KG1 (cell line): ENCODE measurements at regions not wholly inside any gene's neighbourhood (a gene's known extent, or its start where the extent isn't known, plus 50 kb on each side); places are given as distances from the start of the nearest gene placed in this dataset.
"Not testable (repeated sequence)": the region's sequence is repeated elsewhere in the genome, so short reads cannot be mapped to it uniquely, and the experiment has no call there.

ENCODE experiments used
- DNase-seq: peaks from one replicate; lab custom pipeline; 2025; lab: John Stamatoyannopoulos, UW

DNA sequence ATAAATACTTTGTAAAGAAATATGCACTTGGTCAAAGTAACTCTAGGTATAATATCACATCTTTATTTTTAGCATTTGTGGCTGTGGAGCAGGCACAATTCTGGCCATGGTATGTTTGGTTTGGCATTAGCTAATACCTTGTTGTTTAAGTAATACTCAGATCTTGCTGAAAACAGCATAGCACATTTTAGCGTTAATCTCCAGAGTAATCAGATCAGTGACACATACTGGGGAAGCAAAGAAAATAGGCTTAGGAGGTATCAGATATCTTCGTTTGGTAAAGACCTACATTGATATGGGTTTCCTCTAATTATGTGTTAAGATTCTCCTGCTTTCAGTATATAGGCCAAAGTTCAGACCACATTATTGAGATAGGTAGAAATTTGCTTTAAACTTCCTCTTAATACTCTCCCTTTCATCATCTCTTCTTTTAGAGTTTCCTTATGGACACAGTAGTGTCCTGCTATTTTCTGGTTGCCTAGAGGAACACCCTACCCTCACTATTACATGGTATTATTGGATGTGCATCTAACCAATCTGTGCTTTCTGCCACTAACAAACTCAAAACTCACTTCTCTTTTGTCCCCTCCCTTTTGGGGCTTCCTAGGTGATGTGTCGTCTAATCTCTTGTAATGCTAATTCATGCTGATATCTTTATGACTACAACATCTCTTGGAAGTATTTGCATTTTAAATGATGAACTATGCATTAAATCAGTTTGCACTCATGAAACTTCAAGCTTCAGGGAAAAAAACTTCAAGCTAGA, 437.3 kb upstream of the ADAMTSL1 start:
- DNase-seq, result no peak

DNA sequence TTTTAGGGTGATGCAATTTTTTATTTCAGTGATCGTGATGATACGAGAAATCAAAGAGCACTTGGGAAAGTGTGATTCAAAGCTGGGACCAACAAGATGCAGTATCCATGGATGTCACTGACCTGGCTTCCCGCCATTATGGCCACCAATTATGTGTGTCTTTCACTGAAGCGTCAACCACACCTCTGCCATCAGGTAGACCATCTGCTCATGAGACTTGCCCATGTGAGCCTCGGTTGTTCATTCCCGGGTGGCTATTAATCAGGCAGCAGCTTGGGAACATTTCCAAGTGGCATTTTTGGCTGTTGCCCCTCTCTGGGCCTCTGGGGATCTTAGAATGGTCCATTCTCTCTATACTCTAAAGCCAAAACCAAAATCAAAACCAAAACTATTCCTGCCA, 436.0 kb upstream of the ADAMTSL1 start:
- DNase-seq, result no peak

DNA sequence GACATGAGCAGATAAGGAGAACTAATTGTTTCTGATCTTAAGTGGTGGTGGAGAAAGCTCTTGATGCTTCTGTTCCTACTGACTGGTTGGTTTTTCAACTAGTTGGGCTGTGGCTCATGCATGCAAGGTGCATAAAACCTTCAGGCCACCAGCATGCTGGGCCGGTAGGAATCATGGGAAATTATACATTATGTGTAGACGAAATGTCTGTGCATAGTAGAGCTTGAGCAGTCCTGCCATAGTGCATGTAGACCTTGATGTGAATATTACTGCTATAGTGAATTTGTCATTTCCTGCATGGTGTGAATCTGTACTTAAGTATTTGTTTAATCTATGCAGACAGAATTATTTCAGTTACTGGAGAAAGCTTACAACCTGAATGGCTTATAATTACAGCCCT, 433.6 kb upstream of the ADAMTSL1 start:
- DNase-seq, result no peak

DNA sequence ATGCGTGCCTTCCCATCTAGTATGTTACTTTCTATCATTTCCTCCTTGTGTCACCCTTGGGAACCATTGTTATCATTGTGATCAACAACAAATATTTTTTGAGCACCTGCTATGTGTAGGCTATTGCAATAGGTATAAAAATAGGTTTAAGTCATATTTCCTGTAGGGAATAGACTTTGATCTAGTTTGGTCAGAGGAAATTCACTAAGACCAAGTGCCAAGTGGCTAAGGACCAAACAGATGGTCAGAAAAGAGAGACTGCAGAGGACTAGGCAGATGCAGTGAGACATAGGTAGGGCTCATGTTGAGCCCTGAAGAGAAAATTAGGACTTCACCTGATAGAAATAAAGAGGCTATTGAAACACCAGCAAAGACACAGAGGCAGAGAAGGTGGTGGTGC, 430.0 kb upstream of the ADAMTSL1 start:
- DNase-seq, result no peak

DNA sequence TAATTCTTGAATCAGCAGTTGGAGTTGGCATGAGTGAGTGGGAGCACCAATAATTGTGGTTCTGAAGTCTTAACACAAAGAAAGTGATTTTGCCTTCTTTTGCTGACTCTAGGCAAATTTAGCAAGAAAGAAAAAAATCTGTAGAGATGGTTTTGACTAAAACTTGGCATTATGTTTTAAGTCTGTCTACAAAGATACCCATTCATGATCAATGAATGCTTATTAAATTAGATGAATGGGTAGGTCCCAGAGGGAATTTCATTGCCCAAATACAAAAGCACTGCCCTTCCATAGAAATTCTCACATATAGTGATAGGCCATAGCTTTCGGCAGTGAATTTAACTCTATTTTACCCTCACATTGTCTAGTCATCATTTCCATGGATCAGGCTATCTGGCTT, 428.6 kb upstream of the ADAMTSL1 start:
- DNase-seq, result no peak

DNA sequence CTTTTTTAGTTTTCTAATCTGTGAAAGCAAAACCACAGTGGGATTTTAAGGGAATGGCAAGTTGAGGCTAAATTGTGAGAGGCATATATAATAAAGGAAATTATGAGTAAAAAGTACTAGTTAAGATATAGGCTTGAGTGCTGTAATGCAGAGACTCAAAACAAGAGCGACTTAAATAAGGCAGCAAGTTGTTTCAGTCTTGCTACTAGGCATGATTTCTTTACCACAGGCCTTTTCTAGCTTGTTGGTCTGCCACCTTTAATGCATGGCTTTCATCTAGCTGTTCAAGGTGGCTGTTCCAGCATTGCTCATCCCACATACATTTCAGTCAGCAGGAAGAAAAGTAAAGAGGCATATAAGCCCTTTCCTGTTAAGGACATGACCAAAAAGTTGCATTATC, 427.9 kb upstream of the ADAMTSL1 start:
- no peak for DNase-seq

DNA sequence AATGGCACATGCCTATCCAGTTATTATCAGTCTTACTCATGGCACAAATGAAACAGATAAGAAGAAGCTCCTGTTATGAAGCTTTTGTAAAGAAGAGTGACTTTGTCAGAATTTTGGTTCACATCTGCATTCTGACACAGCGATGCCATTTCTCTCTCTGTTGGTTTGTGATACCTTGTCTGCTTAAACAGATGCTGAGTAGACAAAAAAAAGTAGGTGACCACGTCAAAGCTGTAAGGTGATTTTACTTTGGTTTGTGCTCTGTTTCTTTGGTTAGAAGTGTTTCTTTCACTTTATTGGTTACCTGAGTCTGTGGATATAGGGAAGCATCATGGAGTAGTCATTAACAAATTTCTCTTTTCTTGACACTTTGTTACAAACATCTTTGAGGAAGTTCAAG, 422.3 kb upstream of the ADAMTSL1 start:
- DNase-seq, result no peak

DNA sequence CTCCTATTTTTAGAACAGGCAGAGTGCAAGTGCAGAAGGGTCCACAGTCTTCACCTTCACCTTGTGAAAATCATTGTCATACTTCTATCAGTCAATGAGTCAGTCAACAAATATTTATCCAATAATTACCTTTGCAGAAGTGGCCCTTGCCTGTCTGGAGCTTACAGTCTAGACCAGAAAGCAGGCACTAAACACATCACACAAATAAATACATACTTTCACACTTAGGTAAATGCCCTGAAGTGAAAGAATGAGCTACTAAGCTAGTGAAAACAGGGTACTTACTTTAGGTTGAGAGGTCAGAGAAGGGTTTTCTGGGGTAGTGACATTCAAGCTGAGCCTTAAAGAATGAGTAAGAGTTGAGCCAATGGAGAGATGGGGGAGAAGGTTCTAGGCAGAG, 421.9 kb upstream of the ADAMTSL1 start:
- DNase-seq, result no peak

DNA sequence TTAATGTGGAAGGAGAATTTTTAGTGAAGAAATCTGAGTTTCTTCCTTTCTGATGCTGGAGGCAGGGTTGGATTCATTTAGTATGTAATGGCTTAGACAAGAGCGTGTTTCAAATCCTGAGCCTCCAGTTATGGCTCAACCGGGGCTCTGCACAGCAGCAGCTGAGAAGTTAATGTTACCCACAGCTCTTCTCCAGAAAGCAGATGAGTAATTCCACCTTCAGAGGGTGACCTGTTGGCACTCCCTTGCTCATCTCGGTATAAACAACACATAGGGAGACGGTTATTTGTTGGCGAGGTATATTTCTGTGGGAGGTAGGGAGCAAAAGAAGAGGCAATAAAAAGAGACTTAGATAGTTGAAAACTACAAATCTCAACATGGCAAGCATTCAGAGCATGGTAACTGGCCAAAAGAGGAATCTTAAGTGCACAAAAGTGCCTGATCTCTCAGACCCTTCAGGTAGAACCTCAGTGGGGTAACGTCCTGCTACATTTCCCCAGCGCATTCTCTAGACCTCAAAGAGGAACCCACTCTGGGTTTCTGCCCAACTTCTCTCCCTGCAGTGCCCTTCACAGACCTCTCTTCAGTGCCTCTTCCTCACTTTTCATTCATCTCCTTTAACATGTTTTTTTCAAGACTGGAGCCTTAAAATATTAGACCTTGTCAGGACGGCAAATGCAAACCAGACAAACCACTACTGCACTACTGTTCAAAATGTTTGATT, 417.5 kb upstream of the ADAMTSL1 start:
- no peak for DNase-seq

DNA sequence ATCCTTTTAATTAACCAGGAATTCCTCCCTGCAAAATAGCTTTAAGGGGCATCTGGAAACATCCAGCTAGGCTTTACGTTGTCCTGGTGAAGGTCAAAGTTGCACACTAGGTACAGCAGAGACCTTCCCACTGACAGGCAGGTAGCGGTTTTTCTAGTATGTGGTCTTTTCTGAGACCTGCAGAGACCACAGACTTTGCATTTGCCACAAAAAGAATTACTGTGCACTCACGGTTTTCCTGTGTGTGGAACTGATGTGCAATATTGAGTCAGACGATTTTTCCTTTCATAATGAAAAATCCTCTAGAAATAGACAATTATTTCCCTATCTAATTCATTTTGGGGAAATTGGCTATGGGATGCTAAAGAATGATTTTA, 417.0 kb upstream of the ADAMTSL1 start:
- no peak for DNase-seq

DNA sequence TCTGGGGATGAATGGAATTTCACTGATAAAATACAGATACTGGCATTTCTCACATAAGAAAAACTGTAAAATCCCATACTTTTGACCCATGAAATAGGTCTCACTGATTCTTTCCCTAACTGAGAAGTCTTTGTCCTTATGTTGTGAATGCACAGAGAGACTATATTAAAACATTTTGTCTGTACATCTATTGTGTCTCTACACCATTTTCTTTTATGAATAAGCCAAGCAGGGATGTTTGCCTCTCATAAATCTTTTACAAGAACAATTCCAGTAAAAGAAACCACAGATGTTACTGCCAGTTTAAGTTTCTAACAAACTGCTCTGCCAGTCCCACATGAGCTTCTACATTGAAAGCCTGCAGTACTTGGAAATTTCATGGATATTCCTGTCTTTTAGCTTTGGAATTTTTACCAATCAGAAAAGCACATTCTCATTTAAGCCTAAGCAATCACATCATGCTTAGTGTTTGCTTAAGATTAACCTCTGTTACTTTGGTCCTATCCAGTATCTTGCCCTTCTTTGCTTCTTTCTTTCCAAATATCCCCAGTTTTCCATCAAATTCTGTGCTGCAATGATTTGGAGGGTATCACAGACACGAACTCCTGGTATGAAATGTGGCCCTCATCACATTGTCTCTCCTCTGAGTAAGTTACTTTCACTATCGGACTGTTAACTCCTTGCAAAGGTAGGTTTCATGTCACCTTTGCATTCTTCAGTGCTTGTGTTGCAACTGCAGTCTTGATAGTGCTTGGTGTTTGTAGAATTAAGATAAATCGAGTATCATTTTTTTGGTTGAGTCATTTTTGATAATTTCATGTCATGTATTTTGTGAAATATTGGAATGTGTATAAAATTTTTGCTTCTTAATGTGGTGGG, 415.1 kb upstream of the ADAMTSL1 start:
- DNase-seq, result no peak

DNA sequence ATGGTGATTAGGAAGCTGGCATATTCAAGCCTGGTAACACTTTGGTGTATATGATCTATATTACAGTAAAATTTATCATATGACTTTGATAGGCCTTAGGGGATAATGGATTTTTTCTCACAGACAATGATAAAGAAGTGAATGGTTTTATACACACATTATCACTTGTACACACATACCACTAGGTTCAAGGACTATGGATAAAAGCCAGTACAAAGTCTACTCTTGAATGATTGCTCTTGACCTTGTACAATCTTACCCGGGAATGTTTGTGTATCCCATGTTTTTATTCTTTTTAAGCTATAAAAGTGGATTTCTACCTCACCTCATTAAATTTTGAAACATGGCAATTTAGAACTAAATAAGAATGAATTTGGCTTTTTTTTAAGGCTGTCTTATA, 414.5 kb upstream of the ADAMTSL1 start:
- no peak for DNase-seq

DNA sequence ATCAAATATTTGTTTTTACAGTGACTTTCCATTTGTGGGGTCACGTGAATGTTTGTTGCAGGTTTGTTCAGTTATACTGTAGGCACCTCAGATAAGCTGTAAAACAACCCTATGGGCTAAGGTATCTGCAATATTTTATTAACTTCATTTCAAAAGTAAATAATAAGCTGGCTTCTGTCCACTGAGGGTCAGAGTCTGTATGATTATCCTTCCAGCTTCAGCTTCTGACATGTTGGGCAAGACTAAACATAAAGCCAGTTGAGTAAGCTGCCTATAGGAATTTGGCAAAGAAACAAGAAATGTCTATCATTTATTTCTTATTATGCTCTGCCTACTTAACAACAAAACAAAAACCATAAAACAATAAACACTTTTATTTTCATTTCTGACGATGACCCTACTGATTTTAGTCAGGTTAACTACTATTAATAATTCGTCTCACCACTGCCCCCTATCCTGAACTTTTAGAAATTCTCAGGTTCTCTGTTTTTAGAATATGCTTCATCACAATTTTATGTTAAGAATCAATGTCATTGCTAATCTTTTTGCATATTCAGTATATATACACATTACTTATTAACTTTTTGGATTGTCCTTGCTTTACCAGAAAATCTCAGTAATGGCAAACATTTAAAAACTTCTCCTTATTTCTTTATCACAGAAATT, 413.6 kb upstream of the ADAMTSL1 start:
- DNase-seq, result no peak

DNA sequence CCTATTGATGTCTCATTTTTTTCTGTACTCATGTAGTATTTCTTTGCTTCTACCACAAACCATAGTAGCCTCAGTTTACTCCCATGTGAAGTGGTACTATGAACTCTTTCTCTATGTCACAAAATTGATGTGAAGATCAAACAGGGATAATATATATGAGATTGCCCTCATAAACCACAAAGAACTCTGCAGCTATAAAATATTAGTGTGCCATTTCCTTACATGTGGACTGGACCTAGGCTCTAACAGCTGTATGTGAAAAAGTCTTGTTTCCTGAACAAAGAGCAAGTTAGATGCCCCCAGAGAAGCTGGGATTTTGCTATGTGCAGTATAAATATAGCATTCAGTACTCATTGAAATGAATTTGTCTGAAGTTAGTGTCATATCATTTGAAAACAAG, 412.6 kb upstream of the ADAMTSL1 start:
- no peak for DNase-seq

DNA sequence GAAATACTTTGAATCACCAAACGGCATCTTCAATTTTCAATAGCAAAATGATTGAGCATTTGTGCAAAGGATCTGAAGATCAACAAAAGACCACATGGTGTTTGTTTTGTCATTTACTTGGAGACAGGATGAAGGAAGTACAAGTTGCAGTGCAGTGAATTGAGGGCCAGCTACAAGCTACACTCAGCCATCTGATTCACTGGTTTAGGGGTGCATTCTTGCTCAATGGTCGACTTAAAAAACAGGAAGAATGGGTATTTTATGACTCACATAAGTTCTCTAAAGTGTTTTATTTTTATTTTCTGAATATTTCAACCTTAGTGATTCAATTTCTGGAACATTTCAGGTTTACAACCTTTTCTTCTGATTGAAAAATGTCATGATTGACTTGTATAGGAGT, 412.1 kb upstream of the ADAMTSL1 start:
- no peak for DNase-seq

DNA sequence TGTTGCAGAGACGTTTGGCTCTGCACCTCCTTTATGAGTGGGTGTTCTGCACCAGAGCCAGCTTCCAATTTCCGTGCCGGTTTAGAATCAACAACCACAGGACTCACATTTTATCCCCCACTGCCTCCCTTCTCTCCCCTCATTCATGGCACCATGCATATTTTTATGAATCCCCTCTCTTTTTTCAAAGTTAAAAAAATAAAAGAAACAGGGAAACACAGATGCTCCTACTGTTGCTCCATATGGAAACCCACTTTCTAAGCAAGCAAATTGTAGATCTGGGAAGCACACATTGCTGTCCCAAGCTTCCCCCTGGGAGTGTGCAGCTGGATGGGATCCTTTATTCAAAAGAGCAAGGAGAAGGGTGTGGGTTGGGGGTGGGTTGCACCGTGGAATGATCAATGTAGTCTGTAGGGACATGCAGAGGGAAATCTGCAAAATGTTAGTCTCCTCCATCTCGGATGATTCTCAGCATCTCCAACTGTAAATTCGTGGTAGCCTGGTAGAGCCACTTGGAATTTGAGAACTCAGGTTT, 410.0 kb upstream of the ADAMTSL1 start:
- DNase-seq, result no peak

DNA sequence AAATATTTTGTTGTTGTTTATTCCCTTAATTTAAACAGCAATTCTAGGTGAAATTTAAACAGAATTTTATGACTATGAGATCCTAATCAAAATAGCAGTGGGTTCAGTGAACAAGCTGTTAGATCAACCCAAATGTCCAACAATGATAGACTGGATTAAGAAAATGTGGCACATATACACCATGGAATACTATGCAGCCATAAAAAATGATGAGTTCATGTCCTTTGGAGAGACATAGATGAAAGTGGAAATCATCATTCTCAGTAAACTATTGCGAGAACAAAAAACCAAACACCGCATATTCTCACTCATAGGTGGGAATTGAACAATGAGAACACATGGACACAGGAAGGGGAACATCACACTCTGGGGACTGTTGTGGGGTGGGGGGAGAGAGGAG, 407.3 kb upstream of the ADAMTSL1 start:
- not testable (repeated sequence) for DNase-seq

DNA sequence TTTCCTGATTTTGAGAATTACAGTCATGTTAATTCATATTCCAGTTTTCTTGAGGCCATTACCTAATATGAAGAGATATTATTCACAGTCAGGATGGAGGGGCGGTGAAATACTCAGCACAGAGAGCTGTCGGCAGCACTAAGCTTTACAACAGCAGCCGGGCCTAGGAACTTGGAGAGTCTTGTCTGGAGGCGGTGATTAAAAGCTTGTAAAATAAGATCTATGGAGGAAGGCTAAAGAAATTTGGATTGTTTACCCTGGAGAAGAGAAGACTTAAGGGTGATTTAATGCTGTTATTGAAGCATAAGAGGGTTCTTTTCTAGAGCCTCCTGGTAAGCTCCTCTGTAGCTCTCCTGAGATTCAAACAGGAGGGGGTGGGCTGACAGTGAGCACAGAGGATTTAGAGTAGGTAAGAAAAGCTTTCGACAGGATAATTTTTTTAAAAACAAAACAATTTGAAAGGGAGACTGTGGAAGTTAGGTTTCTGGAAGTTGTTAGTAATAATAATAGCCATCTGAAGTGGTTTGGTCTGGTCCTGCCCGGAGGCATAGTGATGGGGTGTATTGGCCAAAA, 406.3 kb upstream of the ADAMTSL1 start:
- DNase-seq, result no peak

DNA sequence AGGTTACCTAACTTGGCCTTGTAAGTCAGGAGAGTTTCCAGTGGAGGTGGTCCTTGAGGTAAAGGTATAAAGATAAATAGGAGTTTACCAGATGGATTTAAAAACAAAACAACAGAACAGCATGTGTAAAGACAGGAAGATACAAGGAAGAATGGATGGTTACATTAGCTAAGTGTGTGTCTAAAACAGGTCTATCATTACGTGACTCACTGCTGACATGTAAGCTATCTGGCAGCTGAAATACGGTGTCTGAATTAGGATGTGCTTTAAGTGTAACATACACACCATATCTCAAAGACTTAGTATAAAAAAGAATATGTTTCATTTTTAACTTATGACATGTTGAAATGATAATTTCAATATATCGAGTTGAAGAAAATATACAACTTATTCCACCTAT, 405.1 kb upstream of the ADAMTSL1 start:
- no peak for DNase-seq

DNA sequence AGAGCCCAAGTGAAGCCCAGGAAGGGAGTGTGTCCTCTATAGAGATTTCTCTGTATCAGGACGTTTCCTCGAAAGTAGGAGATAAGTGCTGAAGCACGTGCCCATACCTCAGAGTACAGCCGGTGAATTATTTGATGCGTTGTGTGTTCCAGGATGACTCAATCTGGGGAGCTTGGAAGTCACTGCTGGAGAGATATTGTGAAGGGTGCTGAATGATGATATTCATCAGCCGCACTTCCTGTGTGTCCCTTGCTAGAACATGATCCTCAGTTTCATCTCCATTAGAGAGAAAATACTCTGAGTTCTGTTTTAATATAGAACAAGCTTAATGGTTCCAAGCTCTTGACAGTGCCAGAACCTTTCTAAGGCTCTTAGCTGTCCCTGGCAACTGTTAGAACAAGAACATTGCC, 402.3 kb upstream of the ADAMTSL1 start:
- no peak for DNase-seq

DNA sequence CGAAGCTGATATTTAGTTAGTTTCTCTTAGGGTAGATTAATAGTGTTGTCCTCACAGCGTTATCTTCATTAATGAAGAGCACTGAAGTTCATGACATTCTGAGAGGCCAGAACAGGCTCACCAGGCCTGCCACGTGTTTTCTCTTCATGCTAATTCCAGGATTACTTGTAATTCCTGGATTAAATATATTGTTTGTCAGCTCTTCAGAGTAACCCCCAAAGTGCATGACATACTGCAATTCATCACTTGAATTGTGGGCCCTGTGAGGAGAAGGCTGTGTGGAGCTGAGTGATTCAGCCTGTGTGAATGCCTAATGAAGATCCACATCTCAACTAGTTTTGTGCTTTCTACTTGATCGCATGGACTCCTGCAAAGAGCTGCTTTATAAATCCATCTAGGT, 401.0 kb upstream of the ADAMTSL1 start:
- no peak for DNase-seq

DNA sequence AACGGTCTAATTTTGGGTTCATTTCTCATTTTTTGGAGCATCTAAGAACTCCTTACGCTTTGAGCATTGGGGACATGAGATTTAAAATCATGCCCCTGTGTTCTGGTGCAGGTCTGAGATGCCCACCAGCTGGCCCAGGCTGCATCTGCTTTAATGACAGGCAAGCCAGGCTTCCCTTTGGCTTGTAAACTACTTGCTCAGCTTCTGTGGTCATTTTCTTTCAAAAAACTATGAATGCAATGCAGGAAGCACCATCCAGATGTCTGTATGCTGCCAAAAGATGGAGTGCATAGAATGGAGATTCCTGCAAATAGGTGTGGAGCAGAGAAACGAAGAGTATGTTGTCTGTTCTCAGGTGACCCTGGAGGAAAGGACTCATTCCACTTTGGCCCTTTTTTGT, 399.9 kb upstream of the ADAMTSL1 start:
- DNase-seq, result no peak
